ENCODE measurements at regions not wholly inside any gene's neighbourhood (a gene's known extent, or its start where the extent isn't known, plus 50 kb on each side); places are given as distances from the start of the nearest gene placed in this dataset.
"Not testable (repeated sequence)": the region's sequence is repeated elsewhere in the genome, so short reads cannot be mapped to it uniquely, and the experiment has no call there.

- H3F3A ChIP-seq (ENCODE audit: insufficient read depth, low read length): no peaks in the 10 kb centered on the region
- no peak for DNase-seq
- H4K20me1 ChIP-seq (ENCODE audit: insufficient read depth, low read length): no peaks in the 10 kb centered on the region
- no peak overlapping the region for H3K4me3 ChIP-seq (ENCODE audit: low read length)
- H3K36me3 ChIP-seq (replicated peaks; ENCODE audit: insufficient read depth, low read length): no peaks in the 10 kb centered on the region
- no peaks in the 10 kb centered on the region for H3K9me2 ChIP-seq (replicated peaks; ENCODE audit: insufficient read depth, low read length)
- no peaks in the 10 kb centered on the region for H3K79me2 ChIP-seq (ENCODE audit: low read length)
- H3K9me3 ChIP-seq (replicated peaks; ENCODE audit: insufficient read depth, low read length): no peaks in the 10 kb centered on the region
- TF ChIP-seq EZH2 (optimal IDR thresholded peaks at IDR 0.05; ENCODE audit: low read depth, low read length) (no peak), CTCF (IDR thresholded peaks at IDR 0.05; ENCODE audit: low read length) (no peak), EZH2phosphoT487 (IDR thresholded peaks at IDR 0.05; ENCODE audit: low read length) (no peak)
- H3K27me3 ChIP-seq (replicated peaks; ENCODE audit: insufficient read depth, low read length): no peaks in the 10 kb centered on the region
- no peak overlapping the region for H2AFZ ChIP-seq (ENCODE audit: low read length)
- no peak overlapping the region for H3K9ac ChIP-seq (ENCODE audit: low read length)
- no peaks in the 10 kb centered on the region for H3K4me1 ChIP-seq (ENCODE audit: low read length)
- no peak overlapping the region for H3K27ac ChIP-seq (ENCODE audit: low read length)
- H3K4me2 ChIP-seq (ENCODE audit: low read depth, low read length): no peak overlapping the region
Observed at GRCh38 chr1:185650602-185651230, 83.5 kb upstream of the HMCN1 start.

GRCh38 chr1:185648858-185649589 is 85.2 kb upstream of the HMCN1 start:
- Histone ChIP-seq H3K36me3 (replicated peaks; ENCODE audit: insufficient read depth, low read length) (no peaks in the 10 kb centered on the region), H3F3A (ENCODE audit: insufficient read depth, low read length) (no peaks in the 10 kb centered on the region)

GRCh38 chr1:185647597-185648267 is 86.5 kb upstream of the HMCN1 start:
- H4K20me1 ChIP-seq (ENCODE audit: insufficient read depth, low read length); H3K79me2 ChIP-seq (ENCODE audit: low read length); H2AFZ ChIP-seq (ENCODE audit: low read length); H3K9me3 ChIP-seq (replicated peaks; ENCODE audit: insufficient read depth, low read length); H3K27me3 ChIP-seq (replicated peaks; ENCODE audit: insufficient read depth, low read length); H3K4me1 ChIP-seq (ENCODE audit: low read length); H3K9me2 ChIP-seq (replicated peaks; ENCODE audit: insufficient read depth, low read length); H3K4me3 ChIP-seq (ENCODE audit: low read length); H3K36me3 ChIP-seq (replicated peaks; ENCODE audit: insufficient read depth, low read length); H3K27ac ChIP-seq (ENCODE audit: low read length); DNase-seq; H3K4me2 ChIP-seq (ENCODE audit: low read depth, low read length); H3F3A ChIP-seq (ENCODE audit: insufficient read depth, low read length); H3K9ac ChIP-seq (ENCODE audit: low read length): not testable (repeated sequence)

More at GRCh38 chr1:185648858-185649589, 85.2 kb upstream of the HMCN1 start:
- Histone ChIP-seq H3K4me1 (ENCODE audit: low read length) (no peaks in the 10 kb centered on the region), H3K79me2 (ENCODE audit: low read length) (no peaks in the 10 kb centered on the region), H2AFZ (ENCODE audit: low read length) (no peak overlapping the region), H3K27me3 (replicated peaks; ENCODE audit: insufficient read depth, low read length) (no peaks in the 10 kb centered on the region), H3K4me3 (ENCODE audit: low read length) (no peak overlapping the region), H4K20me1 (ENCODE audit: insufficient read depth, low read length) (no peaks in the 10 kb centered on the region), H3K27ac (ENCODE audit: low read length) (no peak overlapping the region), H3K9ac (ENCODE audit: low read length) (no peak overlapping the region), H3K9me3 (replicated peaks; ENCODE audit: insufficient read depth, low read length) (no peaks in the 10 kb centered on the region), H3K4me2 (ENCODE audit: low read depth, low read length) (no peak overlapping the region), H3K9me2 (replicated peaks; ENCODE audit: insufficient read depth, low read length) (no peaks in the 10 kb centered on the region)
- TF ChIP-seq EZH2phosphoT487 (IDR thresholded peaks at IDR 0.05; ENCODE audit: low read length) (no peak), CTCF (IDR thresholded peaks at IDR 0.05; ENCODE audit: low read length) (no peak), EZH2 (optimal IDR thresholded peaks at IDR 0.05; ENCODE audit: low read depth, low read length) (no peak)
- DNase-seq: no peak
